ENCODE measurements at regions not wholly inside any gene's neighbourhood (a gene's known extent, or its start where the extent isn't known, plus 50 kb on each side); places are given as distances from the start of the nearest gene placed in this dataset.

DNA sequence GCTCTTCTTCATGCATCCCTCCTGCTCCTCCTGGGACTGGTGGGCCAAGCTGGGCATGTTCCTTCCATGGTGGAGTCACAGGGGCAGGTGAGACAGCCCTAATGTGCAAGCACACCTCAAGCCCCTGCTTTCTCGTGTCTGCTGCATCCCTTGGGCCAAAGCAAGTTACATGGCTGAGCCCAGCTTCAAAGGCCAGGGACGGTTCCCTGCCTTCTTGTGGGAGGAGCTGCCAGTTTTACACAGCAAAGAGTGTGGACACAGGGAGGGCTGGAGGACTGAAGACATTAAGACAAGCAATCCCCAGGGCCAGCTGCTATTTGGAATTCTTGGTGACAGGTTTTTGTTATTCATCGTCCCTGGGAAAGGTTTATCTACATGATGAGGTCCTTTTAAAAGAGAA is 175.2 kb upstream of the CACNA1E start:
- peaks cover 21% of the 10 kb centered on the region for H3K27me3 Mint-ChIP-seq (ENCODE audit: low read depth)
- peaks cover 6% of the 10 kb centered on the region for H3K9me3 Mint-ChIP-seq (ENCODE audit: low read depth)
- no peaks in the 10 kb centered on the region for H3K4me1 Mint-ChIP-seq (ENCODE audit: low read depth)
- DNase-seq (ENCODE audit: low spot score), result no peak
- no peak overlapping the region for H3K4me3 Mint-ChIP-seq (ENCODE audit: unreplicated experiment)
- H3K27ac Mint-ChIP-seq (ENCODE audit: unreplicated experiment), result no peak overlapping the region
- no peaks in the 10 kb centered on the region for H3K36me3 Mint-ChIP-seq (ENCODE audit: low read depth)
- TF ChIP-seq, protein P1, sequence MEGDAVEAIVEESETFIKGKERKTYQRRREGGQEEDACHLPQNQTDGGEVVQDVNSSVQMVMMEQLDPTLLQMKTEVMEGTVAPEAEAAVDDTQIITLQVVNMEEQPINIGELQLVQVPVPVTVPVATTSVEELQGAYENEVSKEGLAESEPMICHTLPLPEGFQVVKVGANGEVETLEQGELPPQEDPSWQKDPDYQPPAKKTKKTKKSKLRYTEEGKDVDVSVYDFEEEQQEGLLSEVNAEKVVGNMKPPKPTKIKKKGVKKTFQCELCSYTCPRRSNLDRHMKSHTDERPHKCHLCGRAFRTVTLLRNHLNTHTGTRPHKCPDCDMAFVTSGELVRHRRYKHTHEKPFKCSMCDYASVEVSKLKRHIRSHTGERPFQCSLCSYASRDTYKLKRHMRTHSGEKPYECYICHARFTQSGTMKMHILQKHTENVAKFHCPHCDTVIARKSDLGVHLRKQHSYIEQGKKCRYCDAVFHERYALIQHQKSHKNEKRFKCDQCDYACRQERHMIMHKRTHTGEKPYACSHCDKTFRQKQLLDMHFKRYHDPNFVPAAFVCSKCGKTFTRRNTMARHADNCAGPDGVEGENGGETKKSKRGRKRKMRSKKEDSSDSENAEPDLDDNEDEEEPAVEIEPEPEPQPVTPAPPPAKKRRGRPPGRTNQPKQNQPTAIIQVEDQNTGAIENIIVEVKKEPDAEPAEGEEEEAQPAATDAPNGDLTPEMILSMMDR (IDR thresholded peaks at IDR 0.05), result no peak

DNA sequence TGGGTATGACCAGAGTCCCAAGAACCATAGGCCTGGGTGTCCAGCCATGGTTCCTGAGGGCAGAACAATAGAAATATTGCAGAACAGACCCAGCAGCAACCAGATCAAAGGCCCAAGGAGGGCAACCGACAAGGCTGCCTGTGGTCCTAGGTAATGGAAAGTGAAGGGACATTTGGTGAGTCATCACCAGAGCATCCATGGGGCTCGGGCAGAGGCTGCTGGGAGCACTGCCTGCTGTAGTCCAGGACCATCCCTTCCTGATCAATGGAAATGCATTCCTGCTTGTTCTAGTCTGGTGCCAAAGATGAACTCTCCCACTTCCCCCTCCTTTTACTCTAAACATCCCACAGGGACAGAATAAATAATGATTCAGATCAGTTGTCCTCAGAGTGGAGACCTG is 172.8 kb upstream of the CACNA1E start:
- H3K4me1 Mint-ChIP-seq (ENCODE audit: low read depth), result no peaks in the 10 kb centered on the region
- peaks cover 31% of the 10 kb centered on the region for H3K27me3 Mint-ChIP-seq (ENCODE audit: low read depth)
- no peak for DNase-seq (ENCODE audit: low spot score)
- TF ChIP-seq, protein P1 (IDR thresholded peaks at IDR 0.05), result no peak
- no peak overlapping the region for H3K4me3 Mint-ChIP-seq (ENCODE audit: unreplicated experiment)
- H3K27ac Mint-ChIP-seq (ENCODE audit: unreplicated experiment), result no peak overlapping the region
- no peaks in the 10 kb centered on the region for H3K9me3 Mint-ChIP-seq (ENCODE audit: low read depth)
- peaks cover 1% of the 10 kb centered on the region for H3K36me3 Mint-ChIP-seq (ENCODE audit: low read depth)

DNA sequence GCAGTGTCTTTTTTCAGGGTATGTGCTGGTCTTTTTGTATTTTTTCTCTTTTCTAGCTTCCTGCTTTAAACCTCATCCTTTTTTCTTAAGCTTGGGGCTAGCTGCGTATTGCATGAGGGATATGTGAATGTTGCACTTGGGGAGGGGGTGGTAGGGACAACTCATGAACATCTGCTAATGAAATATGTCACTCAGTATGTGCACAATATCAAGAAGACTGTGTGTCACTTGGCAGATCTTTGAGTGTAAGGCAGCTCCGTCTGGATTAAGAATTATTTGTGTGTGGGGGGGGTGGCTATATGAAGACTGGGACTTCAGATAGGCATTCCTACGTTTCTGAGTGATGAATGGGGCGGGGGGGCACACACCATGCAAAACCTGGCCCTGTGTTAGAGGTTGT is 170.4 kb upstream of the CACNA1E start:
- Mint-ChIP-seq H3K27me3 (ENCODE audit: low read depth) (peaks cover 47% of the 10 kb centered on the region), H3K4me1 (ENCODE audit: low read depth) (peaks cover 3% of the 10 kb centered on the region), H3K36me3 (ENCODE audit: low read depth) (peaks cover 1% of the 10 kb centered on the region), H3K9me3 (ENCODE audit: low read depth) (no peaks in the 10 kb centered on the region), H3K27ac (ENCODE audit: unreplicated experiment) (no peak overlapping the region), H3K4me3 (ENCODE audit: unreplicated experiment) (no peak overlapping the region)
- TF ChIP-seq, protein P1 (IDR thresholded peaks at IDR 0.05), result no peak
- DNase-seq (ENCODE audit: low spot score), result no peak

DNA sequence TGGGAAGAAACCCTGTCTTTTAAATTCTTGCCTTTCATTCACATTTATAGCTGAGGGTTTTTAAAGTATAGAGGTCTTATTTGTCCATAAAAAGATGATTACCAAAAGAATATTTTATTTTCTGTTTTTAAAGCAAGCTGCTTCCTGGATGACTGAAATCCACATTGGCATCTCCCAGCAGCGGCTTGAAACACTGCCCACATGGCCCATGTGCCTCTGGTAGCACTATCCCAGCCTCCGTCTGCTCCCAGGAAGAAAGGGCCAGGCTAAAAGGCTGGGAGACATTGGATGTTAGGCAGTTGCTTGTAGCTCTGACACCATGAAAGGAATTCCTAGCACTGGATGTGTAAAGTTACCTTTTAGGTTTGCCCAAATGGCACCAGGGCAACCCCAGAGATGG is 169.9 kb upstream of the CACNA1E start:
- H3K36me3 Mint-ChIP-seq (ENCODE audit: low read depth), result peaks cover 1% of the 10 kb centered on the region
- no peak overlapping the region for H3K4me3 Mint-ChIP-seq (ENCODE audit: unreplicated experiment)
- H3K9me3 Mint-ChIP-seq (ENCODE audit: low read depth), result no peaks in the 10 kb centered on the region
- TF ChIP-seq, protein P1 (IDR thresholded peaks at IDR 0.05), result no peak
- peaks cover 6% of the 10 kb centered on the region for H3K4me1 Mint-ChIP-seq (ENCODE audit: low read depth)
- peaks cover 51% of the 10 kb centered on the region for H3K27me3 Mint-ChIP-seq (ENCODE audit: low read depth)
- no peak for DNase-seq (ENCODE audit: low spot score)
- H3K27ac Mint-ChIP-seq (ENCODE audit: unreplicated experiment), result no peak overlapping the region

DNA sequence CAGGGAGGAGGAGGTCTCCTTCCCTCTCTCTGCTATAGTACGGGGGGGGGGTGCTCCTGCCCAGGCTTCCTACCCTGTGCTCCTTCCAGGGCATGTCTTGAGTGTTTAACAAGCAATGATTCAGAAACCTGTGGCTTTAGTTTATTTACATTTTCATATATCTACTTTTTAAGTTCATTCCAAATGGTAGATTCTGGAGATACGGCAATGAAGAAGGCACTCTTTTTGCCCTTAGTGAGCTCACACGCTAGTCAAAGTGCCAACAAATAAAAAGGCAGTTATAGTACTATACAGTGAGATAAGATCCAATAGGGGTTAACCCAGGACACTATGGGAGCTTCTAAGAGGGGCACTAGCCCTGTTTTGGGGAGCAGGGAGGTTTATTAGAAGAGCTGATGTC is 169.3 kb upstream of the CACNA1E start:
- peaks cover 53% of the 10 kb centered on the region for H3K27me3 Mint-ChIP-seq (ENCODE audit: low read depth)
- DNase-seq (ENCODE audit: low spot score), result no peak
- H3K9me3 Mint-ChIP-seq (ENCODE audit: low read depth), result no peaks in the 10 kb centered on the region

More for the DNA sequence above, 169.3 kb upstream of the CACNA1E start:
- H3K27ac Mint-ChIP-seq (ENCODE audit: unreplicated experiment), result no peak overlapping the region
- H3K4me1 Mint-ChIP-seq (ENCODE audit: low read depth), result peaks cover 9% of the 10 kb centered on the region
- TF ChIP-seq, protein P1 (IDR thresholded peaks at IDR 0.05), result no peak
- H3K4me3 Mint-ChIP-seq (ENCODE audit: unreplicated experiment), result no peak overlapping the region
- H3K36me3 Mint-ChIP-seq (ENCODE audit: low read depth), result peaks cover 1% of the 10 kb centered on the region

Measured in chondrocyte (in vitro differentiated cells).